GM18868 (cell line): ENCODE measurements at regions not wholly inside any gene's neighbourhood (a gene's known extent, or its start where the extent isn't known, plus 50 kb on each side); places are given as distances from the start of the nearest gene placed in this dataset.
A peak's percentile ranks its signal among the peaks of the same experiment; 100 is the strongest.

Experiments used
- ATAC-seq: cut with Tn5 transposase; IDR thresholded peaks from one replicate; pipeline ENCODE4 v1.9.1; 2021; ENCODE audit warnings: mild to moderate bottlenecking, moderate library complexity; ENCODE audit not compliant: unreplicated experiment

GRCh38 chr15:81502439-81502838 is 128.4 kb upstream of the TMC3 start:
- ATAC-seq: no peak

GRCh38 chr15:81500081-81500480 is 126.1 kb upstream of the TMC3 start:
- no peak for ATAC-seq

- ATAC-seq: no peak
Observed at GRCh38 chr15:81498294-81498693, 124.3 kb upstream of the TMC3 start.

GRCh38 chr15:81497238-81497637 is 123.2 kb upstream of the TMC3 start:
- ATAC-seq: no peak

- no peak for ATAC-seq
Observed at GRCh38 chr15:81495780-81496467, 121.9 kb upstream of the TMC3 start.

- ATAC-seq: no peak
Observed at GRCh38 chr15:81492969-81493645, 119.1 kb upstream of the TMC3 start.

- no peak for ATAC-seq
Observed at GRCh38 chr15:81492331-81492968, 118.4 kb upstream of the TMC3 start.

GRCh38 chr15:81491414-81492096 is 117.5 kb upstream of the TMC3 start:
- ATAC-seq: no peak

- no peak for ATAC-seq
Observed at GRCh38 chr15:81485806-81486205, 111.8 kb upstream of the TMC3 start.

GRCh38 chr15:81484086-81484955 is 110.3 kb upstream of the TMC3 start:
- ATAC-seq: no peak

- no peak for ATAC-seq
Observed at GRCh38 chr15:81483496-81483895, 109.5 kb upstream of the TMC3 start.

- ATAC-seq: no peak
Observed at GRCh38 chr15:81481346-81481745, 107.3 kb upstream of the TMC3 start.

- ATAC-seq: peak; percentile 60
Observed at GRCh38 chr15:81480645-81481053, 106.6 kb upstream of the TMC3 start.

- no peak for ATAC-seq
Observed at GRCh38 chr15:81478354-81478753, 104.3 kb upstream of the TMC3 start.

GRCh38 chr15:81475926-81476325 is 101.9 kb upstream of the TMC3 start:
- ATAC-seq: no peak

GRCh38 chr15:81475471-81475870 is 101.5 kb upstream of the TMC3 start:
- no peak for ATAC-seq

GRCh38 chr15:81473946-81474345 is 99.9 kb upstream of the TMC3 start:
- ATAC-seq: no peak

- no peak for ATAC-seq
Observed at GRCh38 chr15:81473177-81473576, 99.2 kb upstream of the TMC3 start.

GRCh38 chr15:81471151-81471550 is 97.1 kb upstream of the TMC3 start:
- ATAC-seq: no peak

- ATAC-seq: no peak
Observed at GRCh38 chr15:81469154-81469553, 95.1 kb upstream of the TMC3 start.

- ATAC-seq: no peak
Observed at GRCh38 chr15:81466741-81467140, 92.7 kb upstream of the TMC3 start.
